IPS-20b (cell line): ENCODE measurements at regions not wholly inside any gene's neighbourhood (a gene's known extent, or its start where the extent isn't known, plus 50 kb on each side); places are given as distances from the start of the nearest gene placed in this dataset.

ENCODE experiments used
- H3K27ac ChIP-seq: one replicate; pipeline ENCODE4 v1.5.1; 2013; ENCODE audit warnings: low read length
- H3K27me3 ChIP-seq: 2 replicates; pipeline ENCODE4 v1.6.1; 2013; ENCODE audit warnings: mild to moderate bottlenecking, low read length, inconsistent platforms; ENCODE audit not compliant: insufficient read depth
- H3K36me3 ChIP-seq: 2 replicates; pipeline ENCODE4 v1.6.1; 2013; ENCODE audit warnings: low read depth, mild to moderate bottlenecking, inconsistent platforms, low read length, moderate library complexity; ENCODE audit not compliant: insufficient read depth
- H3K4me1 ChIP-seq: 2 replicates; pipeline ENCODE4 v1.6.1; 2013; ENCODE audit warnings: mild to moderate bottlenecking, control low read depth, inconsistent platforms, low read length, moderate library complexity; ENCODE audit not compliant: insufficient read depth
- H3K4me3 ChIP-seq: 2 replicates; pipeline ENCODE4 v1.5.1; 2013; ENCODE audit warnings: mild to moderate bottlenecking, low read length, inconsistent platforms
- H3K9ac ChIP-seq: 2 replicates; pipeline ENCODE4 v1.6.1; 2013; ENCODE audit warnings: low read depth, mild to moderate bottlenecking, inconsistent platforms, low read length, moderate library complexity
- H3K9me3 ChIP-seq: 2 replicates; pipeline ENCODE4 v1.6.1; 2013; ENCODE audit warnings: mild to moderate bottlenecking, low read depth, low read length, inconsistent platforms; ENCODE audit not compliant: insufficient read depth

DNA sequence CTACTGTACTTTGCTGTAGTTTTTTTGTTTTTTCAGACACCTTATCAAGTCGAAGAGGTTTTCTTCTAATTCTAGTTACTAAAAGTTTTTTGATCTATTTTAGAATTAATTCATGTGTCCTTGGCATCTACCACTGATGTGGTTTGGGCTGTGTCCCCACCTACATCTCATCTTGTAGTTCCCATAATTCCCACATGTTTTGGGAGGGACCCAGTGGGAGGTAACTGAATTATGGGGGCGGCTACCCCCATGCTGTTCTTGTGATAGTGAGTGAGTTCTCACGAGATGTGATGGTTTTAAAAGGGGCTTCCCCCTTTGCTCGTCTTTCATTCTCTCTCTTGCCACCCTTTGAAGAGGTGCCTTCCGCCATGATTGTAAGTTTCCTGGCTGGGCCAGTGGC is 154.6 kb upstream of the EEPD1 start:
- no peak overlapping the region for H3K4me3 ChIP-seq

DNA sequence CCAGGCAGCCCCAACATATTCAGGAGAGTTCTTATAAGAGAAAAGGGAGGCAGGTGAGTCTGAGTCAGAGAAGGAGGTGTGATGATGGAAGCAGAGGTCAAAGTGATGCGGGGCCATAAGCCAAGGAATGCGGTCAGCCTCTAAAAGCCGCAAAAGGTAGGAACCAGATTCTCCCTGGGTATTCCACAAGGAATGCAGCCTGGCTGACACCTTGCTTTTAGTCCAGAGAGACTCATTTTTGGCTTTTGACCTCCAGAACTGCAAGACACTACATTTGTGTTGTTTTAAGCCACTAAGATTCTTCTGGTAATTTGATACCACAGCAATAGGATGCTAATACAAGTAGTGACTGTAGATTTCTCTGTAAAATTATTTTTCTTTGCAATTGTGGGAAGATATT is 151.5 kb upstream of the EEPD1 start:
- H3K9ac ChIP-seq: no peak overlapping the region
- no peak overlapping the region for H3K27ac ChIP-seq
- no peaks in the 10 kb centered on the region for H3K36me3 ChIP-seq
- no peaks in the 10 kb centered on the region for H3K27me3 ChIP-seq
- H3K9me3 ChIP-seq: no peaks in the 10 kb centered on the region
- H3K4me1 ChIP-seq: no peaks in the 10 kb centered on the region
- no peak overlapping the region for H3K4me3 ChIP-seq

More for the DNA sequence above, 154.6 kb upstream of the EEPD1 start:
- H3K9me3 ChIP-seq: no peaks in the 10 kb centered on the region
- no peaks in the 10 kb centered on the region for H3K27me3 ChIP-seq
- no peak overlapping the region for H3K9ac ChIP-seq
- H3K27ac ChIP-seq: no peak overlapping the region
- H3K36me3 ChIP-seq: no peaks in the 10 kb centered on the region
- no peaks in the 10 kb centered on the region for H3K4me1 ChIP-seq

- Histone ChIP-seq H3K9ac (no peak overlapping the region), H3K27me3 (no peaks in the 10 kb centered on the region), H3K4me1 (no peaks in the 10 kb centered on the region), H3K27ac (no peak overlapping the region), H3K36me3 (no peaks in the 10 kb centered on the region), H3K4me3 (no peak overlapping the region), H3K9me3 (no peaks in the 10 kb centered on the region)
These were observed 150.2 kb upstream of the EEPD1 start for GRCh38 chr7:36002900-36003299.

GRCh38 chr7:36003343-36003742 is 149.7 kb upstream of the EEPD1 start:
- H3K27me3 ChIP-seq: no peaks in the 10 kb centered on the region
- H3K36me3 ChIP-seq: no peaks in the 10 kb centered on the region
- no peak overlapping the region for H3K9ac ChIP-seq
- no peaks in the 10 kb centered on the region for H3K9me3 ChIP-seq
- no peak overlapping the region for H3K4me3 ChIP-seq
- H3K4me1 ChIP-seq: no peaks in the 10 kb centered on the region
- no peak overlapping the region for H3K27ac ChIP-seq

DNA sequence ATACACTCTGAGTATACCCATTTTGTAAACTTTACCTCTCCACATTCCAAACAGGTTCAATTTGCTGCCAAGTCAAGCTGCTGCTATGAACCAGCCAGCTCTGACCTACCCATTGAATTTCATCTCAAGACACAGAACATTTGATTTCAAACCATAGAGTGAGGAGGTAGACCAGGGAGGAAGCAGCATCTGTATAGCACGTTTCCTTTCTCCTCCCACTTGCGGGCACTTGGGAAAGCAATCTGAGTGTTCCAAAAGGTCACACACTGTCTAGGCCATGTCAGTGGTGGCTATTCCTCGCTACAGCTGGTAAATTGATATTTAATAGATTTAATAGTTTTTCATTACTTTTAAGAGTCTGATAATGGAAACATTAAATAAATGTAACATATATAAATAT is 147.8 kb upstream of the EEPD1 start:
- Histone ChIP-seq H3K27ac (no peak overlapping the region), H3K9me3 (no peaks in the 10 kb centered on the region), H3K4me3 (no peak overlapping the region), H3K9ac (no peak overlapping the region), H3K27me3 (peaks cover 3% of the 10 kb centered on the region; the same call in 1 of the 2 replicates), H3K4me1 (no peaks in the 10 kb centered on the region), H3K36me3 (no peaks in the 10 kb centered on the region)

DNA sequence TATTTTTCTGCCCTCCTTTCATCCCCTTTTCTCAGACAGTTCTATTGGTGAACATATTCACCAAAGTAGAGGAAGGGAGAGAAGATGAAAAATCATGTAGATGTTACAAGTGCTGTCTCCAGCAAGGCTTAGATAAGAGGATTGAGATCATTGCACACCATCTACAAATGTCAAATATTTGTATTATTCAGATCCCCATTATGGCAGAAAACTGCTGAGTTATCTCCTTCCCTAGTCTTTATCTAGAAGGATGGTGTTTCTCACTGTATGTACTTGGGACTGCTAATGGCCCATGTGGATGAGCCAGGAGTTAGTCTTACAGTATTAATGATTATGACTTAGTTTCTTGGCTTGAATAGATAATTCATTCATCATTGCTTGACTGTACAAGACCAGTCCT is 147.2 kb upstream of the EEPD1 start:
- Histone ChIP-seq H3K36me3 (no peaks in the 10 kb centered on the region), H3K9me3 (no peaks in the 10 kb centered on the region), H3K27ac (no peak overlapping the region), H3K27me3 (peaks cover 9% of the 10 kb centered on the region), H3K4me3 (no peak overlapping the region), H3K4me1 (peaks cover under 1% of the 10 kb centered on the region; the same call in 1 of the 2 replicates), H3K9ac (no peak overlapping the region)

- Histone ChIP-seq H3K9ac (no peak overlapping the region), H3K27me3 (peaks cover 14% of the 10 kb centered on the region), H3K36me3 (no peaks in the 10 kb centered on the region), H3K27ac (no peak overlapping the region), H3K9me3 (no peaks in the 10 kb centered on the region), H3K4me1 (peaks cover 7% of the 10 kb centered on the region), H3K4me3 (no peak overlapping the region)
These were observed 146.3 kb upstream of the EEPD1 start for GRCh38 chr7:36006636-36007229.

DNA sequence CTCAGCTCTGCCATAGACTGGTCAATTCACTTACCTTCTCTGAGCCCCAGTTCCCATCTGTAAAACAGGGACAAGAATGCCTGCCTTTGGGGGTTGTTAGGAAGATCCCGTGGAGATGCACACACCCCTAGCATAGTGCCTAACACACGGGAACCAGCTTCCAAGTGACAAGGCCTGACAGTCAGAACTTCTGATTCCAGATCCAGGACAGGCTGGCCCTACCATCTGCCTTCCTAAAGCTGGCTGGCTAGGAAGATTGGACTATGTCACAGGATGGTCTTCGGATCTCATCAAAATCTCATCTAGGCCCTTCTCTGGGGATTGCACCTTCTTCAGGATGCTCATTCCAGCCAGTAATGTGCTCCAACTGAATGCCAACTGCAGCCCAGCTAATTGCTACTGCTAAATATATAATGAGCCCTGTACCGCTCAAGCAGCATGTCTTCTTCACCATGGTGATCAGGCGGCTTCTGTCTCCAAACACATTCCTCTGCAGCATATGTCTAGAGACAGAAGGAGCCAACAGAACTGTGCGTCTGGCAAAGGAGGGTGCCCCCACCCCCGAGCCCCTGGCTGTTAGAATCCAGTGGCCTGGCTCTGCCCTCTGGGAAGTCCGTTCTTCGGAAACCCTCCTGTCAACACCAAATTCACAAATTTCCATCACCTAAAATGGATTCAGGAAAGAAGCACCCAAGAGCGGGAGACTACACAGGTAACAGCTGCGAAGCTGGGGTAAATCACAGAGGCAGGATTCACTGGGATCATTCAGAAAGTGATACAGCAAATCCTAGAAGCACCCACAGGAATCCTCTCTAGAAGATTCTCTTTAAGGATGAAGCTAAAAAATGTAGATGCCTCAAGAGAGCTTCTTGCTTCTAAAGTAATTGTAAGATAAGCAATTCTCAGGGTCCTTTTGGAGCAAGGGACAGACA is 142.1 kb upstream of the EEPD1 start:
- no peak overlapping the region for H3K27ac ChIP-seq
- H3K9me3 ChIP-seq: no peaks in the 10 kb centered on the region
- H3K4me3 ChIP-seq: peak overlapping the region; percentile 5; the same call in 1 of the 2 replicates
- no peak overlapping the region for H3K9ac ChIP-seq
- no peaks in the 10 kb centered on the region for H3K36me3 ChIP-seq
- H3K27me3 ChIP-seq: peaks cover 14% of the 10 kb centered on the region
- H3K4me1 ChIP-seq: peaks cover 7% of the 10 kb centered on the region

- no peak overlapping the region for H3K27ac ChIP-seq
- peaks cover 14% of the 10 kb centered on the region for H3K27me3 ChIP-seq
- H3K9me3 ChIP-seq: no peaks in the 10 kb centered on the region
- peak overlapping the region; percentile 5; the same call in 1 of the 2 replicates for H3K4me3 ChIP-seq
- no peaks in the 10 kb centered on the region for H3K36me3 ChIP-seq
- H3K9ac ChIP-seq: no peak overlapping the region
- H3K4me1 ChIP-seq: peaks cover 7% of the 10 kb centered on the region
These were observed 141.5 kb upstream of the EEPD1 start for GRCh38 chr7:36011588-36011965.

DNA sequence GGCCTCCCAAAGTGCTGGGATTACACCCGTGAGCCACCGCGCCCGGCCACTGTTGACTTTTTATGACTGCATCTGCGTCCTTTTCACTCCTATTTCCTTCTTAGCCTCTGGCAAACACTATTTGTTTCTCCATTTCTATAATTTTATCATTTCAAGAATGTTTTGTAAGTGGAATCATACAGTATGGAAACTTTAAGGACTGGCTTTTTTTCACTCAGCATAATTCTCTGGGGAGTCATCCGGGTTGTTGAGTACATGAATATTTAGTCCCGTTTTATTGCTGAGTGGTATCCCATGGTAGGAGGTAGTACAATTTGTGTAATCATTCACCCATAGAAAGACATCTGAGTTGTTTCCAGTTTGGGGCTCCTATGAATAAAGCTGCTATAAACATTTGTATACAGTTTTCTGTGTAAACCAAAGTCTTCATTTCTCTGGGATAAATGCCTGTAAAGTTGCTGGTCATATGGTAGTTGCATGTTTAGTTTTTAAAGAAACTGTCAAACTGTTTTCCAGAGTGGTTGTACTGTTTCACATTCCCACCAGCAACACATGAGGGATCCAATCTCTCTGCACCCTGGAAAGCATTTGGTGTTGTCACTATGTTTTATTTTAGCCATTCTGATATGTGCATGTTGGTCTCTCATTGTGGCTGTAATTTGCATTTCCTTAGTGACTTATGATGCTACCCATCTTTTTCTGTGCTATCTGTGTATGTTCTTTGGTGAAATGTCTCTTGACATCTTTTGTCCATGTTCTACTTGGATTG is 139.6 kb upstream of the EEPD1 start:
- H3K27ac ChIP-seq: no peak overlapping the region
- peaks cover 14% of the 10 kb centered on the region for H3K27me3 ChIP-seq
- H3K9ac ChIP-seq: no peak overlapping the region
- no peaks in the 10 kb centered on the region for H3K9me3 ChIP-seq
- H3K4me3 ChIP-seq: no peak overlapping the region
- H3K4me1 ChIP-seq: peaks cover 7% of the 10 kb centered on the region
- H3K36me3 ChIP-seq: no peaks in the 10 kb centered on the region

DNA sequence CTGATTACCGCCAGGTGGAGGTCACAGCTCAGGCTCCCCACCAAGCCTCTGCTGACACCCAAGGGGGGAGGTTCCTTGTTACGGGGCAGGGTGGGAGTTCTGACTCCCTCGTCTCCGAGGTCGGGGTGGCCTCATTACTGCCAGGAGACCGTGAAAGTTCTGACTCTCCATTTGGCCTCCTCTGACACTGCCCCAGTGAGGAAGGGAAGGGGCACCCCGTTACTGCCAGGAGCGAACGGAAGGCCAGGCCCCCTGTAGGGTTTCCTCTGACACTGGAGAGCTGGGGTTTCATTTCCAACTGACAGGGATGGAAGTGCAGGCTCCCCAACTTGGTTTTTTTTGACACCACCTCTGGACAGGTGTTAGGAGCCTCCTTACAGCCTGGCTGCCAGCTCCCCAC is 138.1 kb upstream of the EEPD1 start:
- Histone ChIP-seq H3K36me3 (no peaks in the 10 kb centered on the region), H3K27me3 (peaks cover 14% of the 10 kb centered on the region), H3K9ac (no peak overlapping the region), H3K4me1 (peaks cover 7% of the 10 kb centered on the region), H3K27ac (no peak overlapping the region), H3K9me3 (no peaks in the 10 kb centered on the region), H3K4me3 (no peak overlapping the region)
